KMS-11 (cell line): ENCODE measurements at regions not wholly inside any gene's neighbourhood (a gene's known extent, or its start where the extent isn't known, plus 50 kb on each side); places are given as distances from the start of the nearest gene placed in this dataset.

Experiments
- H2AFZ ChIP-seq: fragments of 200-600 bp; sonication (generic); 2 replicates; pipeline ENCODE4 v1.6.1; 2016; ENCODE audit warnings: antibody characterized with exemption, mixed run types, low read depth
- H3K27ac ChIP-seq: fragments of 200-600 bp; sonication (generic); 2 replicates; pipeline ENCODE4 v1.6.1; 2016; ENCODE audit warnings: mild to moderate bottlenecking, mixed run types
- H3K27me3 ChIP-seq: fragments of 200-600 bp; sonication (generic); 2 replicates; pipeline ENCODE4 v1.6.1; 2017; ENCODE audit warnings: mild to moderate bottlenecking, low read depth, mixed run types, moderate library complexity; ENCODE audit not compliant: insufficient read depth
- H3K36me3 ChIP-seq: fragments of 200-600 bp; sonication (generic); 2 replicates; pipeline ENCODE4 v1.6.1; 2017; ENCODE audit warnings: mild to moderate bottlenecking, mixed run types; ENCODE audit not compliant: insufficient read depth
- H3K4me1 ChIP-seq: fragments of 200-600 bp; sonication (generic); 2 replicates; pipeline ENCODE4 v1.6.1; 2016; ENCODE audit warnings: mild to moderate bottlenecking, low read depth, mixed run types; ENCODE audit not compliant: poor library complexity, severe bottlenecking
- H3K4me2 ChIP-seq: fragments of 200-600 bp; sonication (generic); 2 replicates; pipeline ENCODE4 v1.7.0; 2016; ENCODE audit warnings: mild to moderate bottlenecking, mixed run types
- H3K4me3 ChIP-seq: fragments of 200-600 bp; sonication (generic); IDR thresholded peaks from 2 replicates; pipeline ENCODE4 v1.6.1; 2017; ENCODE audit warnings: low read depth, low read length, mixed read lengths; ENCODE audit not compliant: insufficient read depth
- H3K79me2 ChIP-seq: fragments of 200-600 bp; sonication (generic); 2 replicates; pipeline ENCODE4 v1.6.1; 2016; ENCODE audit warnings: low read depth, mixed run types; ENCODE audit not compliant: insufficient read depth
- H3K9ac ChIP-seq: fragments of 200-600 bp; sonication (generic); 2 replicates; pipeline ENCODE4 v1.6.1; 2016; ENCODE audit warnings: mild to moderate bottlenecking, mixed run types
- H4K20me1 ChIP-seq: fragments of 200-600 bp; sonication (generic); 2 replicates; pipeline ENCODE4 v1.6.1; 2016; ENCODE audit warnings: mild to moderate bottlenecking, mixed run types; ENCODE audit not compliant: insufficient read depth
- CTCF ChIP-seq: fragments of 200-600 bp; sonication (generic); conservative IDR thresholded peaks from 2 replicates; pipeline ENCODE4 v1.6.1; 2017; ENCODE audit warnings: low read depth, mild to moderate bottlenecking, antibody characterized with exemption, low read length, moderate library complexity, mixed read lengths

- no peak overlapping the region for H3K4me3 ChIP-seq
- no peaks in the 10 kb centered on the region for H3K79me2 ChIP-seq
- no peak overlapping the region for H3K27ac ChIP-seq
- no peak overlapping the region for H2AFZ ChIP-seq
- no peaks in the 10 kb centered on the region for H3K36me3 ChIP-seq
- H3K9ac ChIP-seq, result no peak overlapping the region
- H3K4me2 ChIP-seq, result no peak overlapping the region
- H3K27me3 ChIP-seq, result no peaks in the 10 kb centered on the region
- TF ChIP-seq CTCF, result no peak
- H3K4me1 ChIP-seq, result no peaks in the 10 kb centered on the region
- H4K20me1 ChIP-seq, result no peaks in the 10 kb centered on the region
These were observed 230.9 kb downstream of the GADD45G start for GRCh38 chr9:89835666-89836065.

GRCh38 chr9:89837162-89837933, 232.5 kb downstream of the GADD45G start:
- Histone ChIP-seq H3K79me2 (no peaks in the 10 kb centered on the region), H3K27me3 (no peaks in the 10 kb centered on the region), H3K9ac (no peak overlapping the region), H2AFZ (no peak overlapping the region), H4K20me1 (no peaks in the 10 kb centered on the region), H3K36me3 (no peaks in the 10 kb centered on the region), H3K4me2 (no peak overlapping the region), H3K4me1 (no peaks in the 10 kb centered on the region), H3K27ac (no peak overlapping the region), H3K4me3 (no peak overlapping the region)
- no peak for TF ChIP-seq CTCF

GRCh38 chr9:89837934-89838310, 233.1 kb downstream of the GADD45G start:
- H3K27me3 ChIP-seq, result no peaks in the 10 kb centered on the region
- no peaks in the 10 kb centered on the region for H3K79me2 ChIP-seq
- no peak overlapping the region for H3K4me2 ChIP-seq
- no peak overlapping the region for H2AFZ ChIP-seq
- H3K4me3 ChIP-seq, result no peak overlapping the region
- no peak overlapping the region for H3K9ac ChIP-seq
- no peak for TF ChIP-seq CTCF
- H3K27ac ChIP-seq, result no peak overlapping the region
- no peaks in the 10 kb centered on the region for H3K36me3 ChIP-seq
- H3K4me1 ChIP-seq, result no peaks in the 10 kb centered on the region
- H4K20me1 ChIP-seq, result no peaks in the 10 kb centered on the region

GRCh38 chr9:89838621-89839020, 233.8 kb downstream of the GADD45G start:
- TF ChIP-seq CTCF, result no peak
- no peak overlapping the region for H3K9ac ChIP-seq
- H3K27me3 ChIP-seq, result no peaks in the 10 kb centered on the region

More at GRCh38 chr9:89838621-89839020, 233.8 kb downstream of the GADD45G start:
- Histone ChIP-seq H3K36me3 (no peaks in the 10 kb centered on the region), H3K4me2 (no peak overlapping the region), H3K27ac (no peak overlapping the region), H3K4me1 (no peaks in the 10 kb centered on the region), H3K79me2 (no peaks in the 10 kb centered on the region), H4K20me1 (no peaks in the 10 kb centered on the region), H3K4me3 (no peak overlapping the region), H2AFZ (no peak overlapping the region)
